Choroid plexus epithelial cell (primary cell): ENCODE measurements at regions not wholly inside any gene's neighbourhood (a gene's known extent, or its start where the extent isn't known, plus 50 kb on each side); places are given as distances from the start of the nearest gene placed in this dataset.
A peak's percentile ranks its signal among the peaks of the same experiment; 100 is the strongest.

Source experiments
- DNase-seq: peaks from one replicate; pipeline ENCODE4 v3.0.0-alpha.2; 2010; ENCODE audit warnings: low read depth
- H3K4me3 ChIP-seq: 2 replicates; pipeline ENCODE4 v1.5.1; 2011; ENCODE audit warnings: low read depth, mild to moderate bottlenecking, control low read depth, low read length, moderate library complexity
- TF ChIP-seq, protein P1 (sequence below): conservative IDR thresholded peaks from 2 replicates; pipeline ENCODE4 v1.5.1; 2011; ENCODE audit warnings: low read depth, mild to moderate bottlenecking, control low read depth, inconsistent platforms, low read length, moderate library complexity

GRCh38 chrX:16258882-16259281 is 91.6 kb downstream of the MAGEB17 start:
- TF ChIP-seq, protein P1, sequence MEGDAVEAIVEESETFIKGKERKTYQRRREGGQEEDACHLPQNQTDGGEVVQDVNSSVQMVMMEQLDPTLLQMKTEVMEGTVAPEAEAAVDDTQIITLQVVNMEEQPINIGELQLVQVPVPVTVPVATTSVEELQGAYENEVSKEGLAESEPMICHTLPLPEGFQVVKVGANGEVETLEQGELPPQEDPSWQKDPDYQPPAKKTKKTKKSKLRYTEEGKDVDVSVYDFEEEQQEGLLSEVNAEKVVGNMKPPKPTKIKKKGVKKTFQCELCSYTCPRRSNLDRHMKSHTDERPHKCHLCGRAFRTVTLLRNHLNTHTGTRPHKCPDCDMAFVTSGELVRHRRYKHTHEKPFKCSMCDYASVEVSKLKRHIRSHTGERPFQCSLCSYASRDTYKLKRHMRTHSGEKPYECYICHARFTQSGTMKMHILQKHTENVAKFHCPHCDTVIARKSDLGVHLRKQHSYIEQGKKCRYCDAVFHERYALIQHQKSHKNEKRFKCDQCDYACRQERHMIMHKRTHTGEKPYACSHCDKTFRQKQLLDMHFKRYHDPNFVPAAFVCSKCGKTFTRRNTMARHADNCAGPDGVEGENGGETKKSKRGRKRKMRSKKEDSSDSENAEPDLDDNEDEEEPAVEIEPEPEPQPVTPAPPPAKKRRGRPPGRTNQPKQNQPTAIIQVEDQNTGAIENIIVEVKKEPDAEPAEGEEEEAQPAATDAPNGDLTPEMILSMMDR, result no peak
- peak; percentile 38 for DNase-seq

GRCh38 chrX:16267431-16267830 is 100.2 kb downstream of the MAGEB17 start:
- TF ChIP-seq, protein P1, result no peak
- DNase-seq, result no peak
- no peak overlapping the region for H3K4me3 ChIP-seq

More at GRCh38 chrX:16258882-16259281, 91.6 kb downstream of the MAGEB17 start:
- no peak overlapping the region for H3K4me3 ChIP-seq

DNA sequence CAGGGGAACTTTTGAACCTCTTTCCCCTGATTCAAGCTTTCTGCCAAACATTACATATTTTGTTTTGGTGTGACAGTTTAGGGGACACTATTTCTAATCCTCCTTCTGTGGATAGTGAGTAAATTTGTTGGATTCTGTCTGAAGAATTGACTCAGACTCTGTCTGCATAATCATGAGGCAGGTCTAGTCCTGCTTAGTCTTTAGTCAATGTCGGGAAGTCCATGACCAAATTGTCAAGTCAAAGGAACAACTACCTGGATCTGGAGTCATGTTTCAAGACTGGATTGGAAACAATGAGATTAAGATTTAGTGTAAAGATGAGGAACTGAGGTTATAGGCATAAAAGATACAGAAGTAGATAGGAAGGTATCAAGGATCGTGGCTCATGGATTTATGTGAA is 100.9 kb downstream of the MAGEB17 start:
- TF ChIP-seq, protein P1, result no peak
- H3K4me3 ChIP-seq, result no peak overlapping the region
- DNase-seq, result no peak

DNA sequence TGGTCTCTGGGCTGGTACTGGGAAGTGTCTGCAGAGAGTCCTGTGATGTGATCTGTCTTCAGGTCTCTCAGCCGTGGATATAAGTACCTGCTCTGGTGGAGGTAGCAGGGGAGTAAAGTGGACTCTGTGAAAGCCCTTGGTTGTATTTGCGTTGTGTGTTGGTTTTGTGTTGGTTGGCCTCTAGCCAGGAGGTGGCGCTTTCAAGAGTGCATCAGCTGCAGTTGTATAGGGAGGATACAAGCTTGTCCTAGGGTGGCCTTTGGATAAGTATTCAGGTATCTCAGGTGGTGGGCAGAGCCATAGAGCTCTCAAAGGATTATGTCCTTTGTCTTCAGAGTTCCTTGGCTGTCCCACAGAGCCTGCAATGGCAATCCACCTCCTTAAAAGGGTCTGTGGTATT is 111.6 kb downstream of the MAGEB17 start:
- no peak for DNase-seq
- TF ChIP-seq, protein P1, result no peak
- no peak overlapping the region for H3K4me3 ChIP-seq

- DNase-seq, result no peak
- H3K4me3 ChIP-seq, result no peak overlapping the region
- TF ChIP-seq, protein P1, result no peak
These were observed 114.9 kb downstream of the MAGEB17 start for GRCh38 chrX:16282209-16282608.

DNA sequence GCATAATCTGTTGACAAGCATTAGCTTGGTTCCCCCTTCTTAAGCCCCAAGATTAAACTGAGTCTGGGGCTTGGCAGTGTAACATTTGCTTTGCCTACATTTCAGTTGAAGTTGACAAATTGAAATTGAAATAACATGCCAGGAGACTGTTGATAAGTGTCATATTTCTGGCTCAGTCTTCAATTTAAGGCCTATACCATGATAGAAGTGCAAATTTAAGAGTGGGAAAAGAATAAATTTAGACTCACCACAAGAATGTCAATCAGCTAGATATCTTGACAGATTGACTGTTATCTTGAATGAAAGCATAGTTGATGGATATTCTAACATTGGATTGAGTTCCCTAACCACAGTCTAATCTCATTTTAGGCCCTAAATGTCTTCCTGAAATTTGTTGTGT is 117.6 kb downstream of the MAGEB17 start:
- no peak overlapping the region for H3K4me3 ChIP-seq
- DNase-seq, result no peak
- TF ChIP-seq, protein P1, result no peak

GRCh38 chrX:16290997-16291396 is 123.7 kb downstream of the MAGEB17 start:
- no peak overlapping the region for H3K4me3 ChIP-seq
- DNase-seq, result no peak
- TF ChIP-seq, protein P1, result no peak
